Breast epithelium (tissue), 3 donors: ENCODE measurements at regions not wholly inside any gene's neighbourhood (a gene's known extent, or its start where the extent isn't known, plus 50 kb on each side); places are given as distances from the start of the nearest gene placed in this dataset.

Experiments used
- POLR2A ChIP-seq: fragments of 450-650 bp; IDR thresholded peaks from one replicate; pipeline ENCODE4 v1.6.1; 2016; ENCODE audit warnings: antibody characterized with exemption, mild to moderate bottlenecking, moderate library complexity
- POLR2AphosphoS5 ChIP-seq, 3 donors: sonication (generic); formaldehyde crosslinking; IDR thresholded peaks; one replicate each; pipeline ENCODE4 v1.6.1; 2017; ENCODE audit warnings: antibody characterized with exemption in 3 of 3

DNA sequence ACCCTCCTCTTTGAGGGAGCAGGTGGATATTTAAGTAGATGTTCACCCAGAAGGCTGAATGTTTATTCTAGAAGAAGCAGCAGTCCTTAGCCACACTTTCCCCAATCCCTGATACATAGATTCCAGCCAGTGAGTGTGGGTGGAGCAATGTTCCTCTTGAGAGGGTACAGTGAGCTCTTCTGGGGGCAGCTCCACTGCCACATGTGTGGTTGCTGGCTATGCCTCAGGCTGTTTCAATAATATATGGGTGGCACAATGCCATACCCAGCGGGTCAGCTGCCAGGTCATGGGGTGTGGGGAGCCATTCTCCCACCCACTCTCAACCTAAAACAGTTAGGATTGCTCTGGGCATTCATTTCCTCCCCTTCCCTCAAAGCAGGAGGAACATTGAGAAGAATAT, 61.6 kb upstream of the DAB2 start:
- TF ChIP-seq POLR2A = no peak
- no peak for TF ChIP-seq POLR2AphosphoS5 (IDR thresholded peaks at IDR 0.05)
